ENCODE measurements at regions not wholly inside any gene's neighbourhood (a gene's known extent, or its start where the extent isn't known, plus 50 kb on each side); places are given as distances from the start of the nearest gene placed in this dataset.

- H3K36me3 ChIP-seq (ENCODE audit: control insufficient read depth, insufficient read depth, low read length): no peaks in the 10 kb centered on the region
- H3K27me3 ChIP-seq (ENCODE audit: control insufficient read depth, insufficient read depth, low read length): no peaks in the 10 kb centered on the region
- H3K4me3 ChIP-seq (ENCODE audit: low read depth, low read length): no peak overlapping the region
These were observed 286.0 kb downstream of the ICE1 start for GRCh38 chr5:5708367-5708919.

GRCh38 chr5:5705010-5705409, 282.5 kb downstream of the ICE1 start:
- no peaks in the 10 kb centered on the region for H3K36me3 ChIP-seq (ENCODE audit: control insufficient read depth, insufficient read depth, low read length)
- no peak overlapping the region for H3K27ac ChIP-seq (ENCODE audit: low read depth, low read length)
- no peak overlapping the region for H3K9ac ChIP-seq (ENCODE audit: low read length)
- peaks cover 3% of the 10 kb centered on the region; the same call in 1 of the 2 replicates for H3K4me1 ChIP-seq (ENCODE audit: control insufficient read depth, insufficient read depth, low read length)
- no peak overlapping the region for H3K4me3 ChIP-seq (ENCODE audit: low read depth, low read length)
- H3K27me3 ChIP-seq (ENCODE audit: control insufficient read depth, insufficient read depth, low read length): no peaks in the 10 kb centered on the region
- peaks cover 16% of the 10 kb centered on the region for H3K9me3 ChIP-seq (ENCODE audit: control insufficient read depth, insufficient read depth, low read depth, low read length)

More at GRCh38 chr5:5708367-5708919, 286.0 kb downstream of the ICE1 start:
- Histone ChIP-seq H3K9me3 (ENCODE audit: control insufficient read depth, insufficient read depth, low read depth, low read length) (peaks cover 16% of the 10 kb centered on the region), H3K4me1 (ENCODE audit: control insufficient read depth, insufficient read depth, low read length) (peaks cover 3% of the 10 kb centered on the region; the same call in 1 of the 2 replicates), H3K9ac (ENCODE audit: low read length) (no peak overlapping the region), H3K27ac (ENCODE audit: low read depth, low read length) (no peak overlapping the region)

GRCh38 chr5:5704352-5704751, 281.9 kb downstream of the ICE1 start:
- Histone ChIP-seq H3K9me3 (ENCODE audit: control insufficient read depth, insufficient read depth, low read depth, low read length) (peaks cover 12% of the 10 kb centered on the region), H3K4me1 (ENCODE audit: control insufficient read depth, insufficient read depth, low read length) (peaks cover 3% of the 10 kb centered on the region; the same call in 1 of the 2 replicates), H3K27ac (ENCODE audit: low read depth, low read length) (no peak overlapping the region), H3K27me3 (ENCODE audit: control insufficient read depth, insufficient read depth, low read length) (no peaks in the 10 kb centered on the region), H3K36me3 (ENCODE audit: control insufficient read depth, insufficient read depth, low read length) (no peaks in the 10 kb centered on the region), H3K4me3 (ENCODE audit: low read depth, low read length) (no peak overlapping the region), H3K9ac (ENCODE audit: low read length) (no peak overlapping the region)

- no peak overlapping the region for H3K4me3 ChIP-seq (ENCODE audit: low read depth, low read length)
- no peak overlapping the region for H3K9ac ChIP-seq (ENCODE audit: low read length)
These were observed 280.5 kb downstream of the ICE1 start for GRCh38 chr5:5702934-5703333.

GRCh38 chr5:5700549-5700948, 278.1 kb downstream of the ICE1 start:
- no peaks in the 10 kb centered on the region for H3K36me3 ChIP-seq (ENCODE audit: control insufficient read depth, insufficient read depth, low read length)
- H3K4me3 ChIP-seq (ENCODE audit: low read depth, low read length): no peak overlapping the region
- peaks cover 10% of the 10 kb centered on the region; the same call in 1 of the 2 replicates for H3K4me1 ChIP-seq (ENCODE audit: control insufficient read depth, insufficient read depth, low read length)
- peaks cover 11% of the 10 kb centered on the region; the same call in 1 of the 2 replicates for H3K9me3 ChIP-seq (ENCODE audit: control insufficient read depth, insufficient read depth, low read depth, low read length)
- no peak overlapping the region for H3K9ac ChIP-seq (ENCODE audit: low read length)
- no peaks in the 10 kb centered on the region for H3K27me3 ChIP-seq (ENCODE audit: control insufficient read depth, insufficient read depth, low read length)
- no peak overlapping the region for H3K27ac ChIP-seq (ENCODE audit: low read depth, low read length)

More at GRCh38 chr5:5702934-5703333, 280.5 kb downstream of the ICE1 start:
- Histone ChIP-seq H3K27ac (ENCODE audit: low read depth, low read length) (no peak overlapping the region), H3K27me3 (ENCODE audit: control insufficient read depth, insufficient read depth, low read length) (no peaks in the 10 kb centered on the region), H3K4me1 (ENCODE audit: control insufficient read depth, insufficient read depth, low read length) (peaks cover 5% of the 10 kb centered on the region; the same call in 1 of the 2 replicates), H3K36me3 (ENCODE audit: control insufficient read depth, insufficient read depth, low read length) (no peaks in the 10 kb centered on the region), H3K9me3 (ENCODE audit: control insufficient read depth, insufficient read depth, low read depth, low read length) (peaks cover 8% of the 10 kb centered on the region)

GRCh38 chr5:5699062-5699461, 276.6 kb downstream of the ICE1 start:
- H3K9ac ChIP-seq (ENCODE audit: low read length): no peak overlapping the region
- H3K27ac ChIP-seq (ENCODE audit: low read depth, low read length): no peak overlapping the region
- peaks cover 22% of the 10 kb centered on the region for H3K4me1 ChIP-seq (ENCODE audit: control insufficient read depth, insufficient read depth, low read length)
- H3K9me3 ChIP-seq (ENCODE audit: control insufficient read depth, insufficient read depth, low read depth, low read length): peaks cover 11% of the 10 kb centered on the region; the same call in 1 of the 2 replicates
- no peak overlapping the region for H3K4me3 ChIP-seq (ENCODE audit: low read depth, low read length)
- H3K27me3 ChIP-seq (ENCODE audit: control insufficient read depth, insufficient read depth, low read length): no peaks in the 10 kb centered on the region
- no peaks in the 10 kb centered on the region for H3K36me3 ChIP-seq (ENCODE audit: control insufficient read depth, insufficient read depth, low read length)

- no peak overlapping the region for H3K9ac ChIP-seq (ENCODE audit: low read length)
- H3K4me3 ChIP-seq (ENCODE audit: low read depth, low read length): no peak overlapping the region
- H3K4me1 ChIP-seq (ENCODE audit: control insufficient read depth, insufficient read depth, low read length): peaks cover 25% of the 10 kb centered on the region
- H3K9me3 ChIP-seq (ENCODE audit: control insufficient read depth, insufficient read depth, low read depth, low read length): peaks cover 14% of the 10 kb centered on the region; the same call in 1 of the 2 replicates
- H3K27ac ChIP-seq (ENCODE audit: low read depth, low read length): peak overlapping the region; percentile 71; the same call in 1 of the 2 replicates
- H3K27me3 ChIP-seq (ENCODE audit: control insufficient read depth, insufficient read depth, low read length): no peaks in the 10 kb centered on the region
- H3K36me3 ChIP-seq (ENCODE audit: control insufficient read depth, insufficient read depth, low read length): no peaks in the 10 kb centered on the region
These were observed 272.8 kb downstream of the ICE1 start for GRCh38 chr5:5695266-5695665.

GRCh38 chr5:5688925-5689310, 266.4 kb downstream of the ICE1 start:
- Histone ChIP-seq H3K4me3 (ENCODE audit: low read depth, low read length) (no peak overlapping the region), H3K27ac (ENCODE audit: low read depth, low read length) (no peak overlapping the region), H3K27me3 (ENCODE audit: control insufficient read depth, insufficient read depth, low read length) (no peaks in the 10 kb centered on the region), H3K36me3 (ENCODE audit: control insufficient read depth, insufficient read depth, low read length) (no peaks in the 10 kb centered on the region), H3K9ac (ENCODE audit: low read length) (no peak overlapping the region), H3K4me1 (ENCODE audit: control insufficient read depth, insufficient read depth, low read length) (peaks cover 6% of the 10 kb centered on the region; the same call in 1 of the 2 replicates), H3K9me3 (ENCODE audit: control insufficient read depth, insufficient read depth, low read depth, low read length) (peaks cover 3% of the 10 kb centered on the region; the same call in 1 of the 2 replicates)

- Histone ChIP-seq H3K4me3 (ENCODE audit: low read depth, low read length) (no peak overlapping the region), H3K9me3 (ENCODE audit: control insufficient read depth, insufficient read depth, low read depth, low read length) (peaks cover 8% of the 10 kb centered on the region; the same call in 1 of the 2 replicates), H3K36me3 (ENCODE audit: control insufficient read depth, insufficient read depth, low read length) (no peaks in the 10 kb centered on the region), H3K27ac (ENCODE audit: low read depth, low read length) (no peak overlapping the region), H3K9ac (ENCODE audit: low read length) (no peak overlapping the region), H3K4me1 (ENCODE audit: control insufficient read depth, insufficient read depth, low read length) (peaks cover 4% of the 10 kb centered on the region; the same call in 1 of the 2 replicates), H3K27me3 (ENCODE audit: control insufficient read depth, insufficient read depth, low read length) (no peaks in the 10 kb centered on the region)
These were observed 265.9 kb downstream of the ICE1 start for GRCh38 chr5:5688194-5688924.

GRCh38 chr5:5687113-5687512, 264.6 kb downstream of the ICE1 start:
- Histone ChIP-seq H3K9ac (ENCODE audit: low read length) (no peak overlapping the region), H3K4me1 (ENCODE audit: control insufficient read depth, insufficient read depth, low read length) (peaks cover 4% of the 10 kb centered on the region; the same call in 1 of the 2 replicates), H3K9me3 (ENCODE audit: control insufficient read depth, insufficient read depth, low read depth, low read length) (peaks cover 16% of the 10 kb centered on the region), H3K27me3 (ENCODE audit: control insufficient read depth, insufficient read depth, low read length) (no peaks in the 10 kb centered on the region), H3K4me3 (ENCODE audit: low read depth, low read length) (no peak overlapping the region), H3K27ac (ENCODE audit: low read depth, low read length) (no peak overlapping the region), H3K36me3 (ENCODE audit: control insufficient read depth, insufficient read depth, low read length) (no peaks in the 10 kb centered on the region)

- H3K27me3 ChIP-seq (ENCODE audit: control insufficient read depth, insufficient read depth, low read length): no peaks in the 10 kb centered on the region
- H3K36me3 ChIP-seq (ENCODE audit: control insufficient read depth, insufficient read depth, low read length): no peaks in the 10 kb centered on the region
- peaks cover 13% of the 10 kb centered on the region for H3K9me3 ChIP-seq (ENCODE audit: control insufficient read depth, insufficient read depth, low read depth, low read length)
- peaks cover 4% of the 10 kb centered on the region; the same call in 1 of the 2 replicates for H3K4me1 ChIP-seq (ENCODE audit: control insufficient read depth, insufficient read depth, low read length)
- H3K27ac ChIP-seq (ENCODE audit: low read depth, low read length): no peak overlapping the region
- no peak overlapping the region for H3K4me3 ChIP-seq (ENCODE audit: low read depth, low read length)
- no peak overlapping the region for H3K9ac ChIP-seq (ENCODE audit: low read length)
These were observed 263.9 kb downstream of the ICE1 start for GRCh38 chr5:5686356-5686755.
